Keratinocyte (primary cell): ENCODE measurements at regions not wholly inside any gene's neighbourhood (a gene's known extent, or its start where the extent isn't known, plus 50 kb on each side); places are given as distances from the start of the nearest gene placed in this dataset.

Experiments
- CTCF ChIP-seq, 3 experiments: IDR thresholded peaks in 1 of 3; conservative IDR thresholded peaks in 1 of 3; optimal IDR thresholded peaks in 1 of 3; 2 replicates in 2 of 3; 3 replicates in 1 of 3; pipeline versions ENCODE3 to v1.5.1; 2011; ENCODE audit warnings: low read length in 3 of 3, mild to moderate bottlenecking in 3 of 3, moderate library complexity in 2 of 3, control low read depth in 1 of 3, inconsistent platforms in 1 of 3; ENCODE audit not compliant: insufficient read depth in 2 of 3; ENCODE audit errors: extremely low read depth in 1 of 3
- EZH2 ChIP-seq: IDR thresholded peaks from one replicate; pipeline ENCODE4 v1.6.1; 2012; ENCODE audit warnings: inconsistent platforms, mild to moderate bottlenecking, low read length, moderate library complexity

- TF ChIP-seq CTCF (optimal IDR thresholded peaks at IDR 0.05 in 1 of 3, IDR thresholded peaks at IDR 0.05 in 1 of 3, conservative IDR thresholded peaks at IDR 0.05 in 1 of 3; ENCODE audit: extremely low read depth in 1 of 3, insufficient read depth in 2 of 3, low read length in 3 of 3) (no peak), EZH2 (no peak)
These were observed 937.9 kb downstream of the EFNB2 start for GRCh38 chr13:105597573-105597972.
